Germinal center (tissue), 1 donor: ENCODE measurements at regions not wholly inside any gene's neighbourhood (a gene's known extent, or its start where the extent isn't known, plus 50 kb on each side); places are given as distances from the start of the nearest gene placed in this dataset.
"Not testable (repeated sequence)": the region's sequence is repeated elsewhere in the genome, so short reads cannot be mapped to it uniquely, and the experiment has no call there.

Experiments used
- DNase-seq: peaks from one replicate; pipeline ENCODE4 v3.0.0; 2012; ENCODE audit warnings: mixed read lengths, low spot score

GRCh38 chr3:145032791-145033190 is 1061.2 kb downstream of the DIPK2A start:
- DNase-seq: no peak

DNA sequence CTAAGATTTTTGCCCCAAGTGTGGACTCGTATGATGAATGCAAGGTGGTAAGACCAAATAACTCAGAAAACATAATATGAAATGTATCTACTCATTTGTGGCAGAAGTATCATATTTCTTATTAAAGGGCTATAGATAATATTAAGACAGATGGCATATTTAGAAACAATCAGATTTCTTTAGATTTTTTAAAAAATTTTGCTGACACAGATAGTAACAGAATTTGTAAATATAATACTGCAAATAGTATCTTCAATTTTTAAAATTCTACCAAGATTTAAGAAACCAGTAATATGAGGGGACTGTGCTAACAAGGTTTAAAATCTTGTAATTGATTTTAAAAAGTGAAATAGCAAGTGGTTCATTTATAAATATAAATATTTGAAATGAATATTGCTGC is 1064.1 kb downstream of the DIPK2A start:
- no peak for DNase-seq

- DNase-seq: not testable (repeated sequence)
Observed at GRCh38 chr3:145054055-145054454, 1082.4 kb downstream of the DIPK2A start.

GRCh38 chr3:145055375-145056076 is 1083.9 kb downstream of the DIPK2A start:
- no peak for DNase-seq

DNA sequence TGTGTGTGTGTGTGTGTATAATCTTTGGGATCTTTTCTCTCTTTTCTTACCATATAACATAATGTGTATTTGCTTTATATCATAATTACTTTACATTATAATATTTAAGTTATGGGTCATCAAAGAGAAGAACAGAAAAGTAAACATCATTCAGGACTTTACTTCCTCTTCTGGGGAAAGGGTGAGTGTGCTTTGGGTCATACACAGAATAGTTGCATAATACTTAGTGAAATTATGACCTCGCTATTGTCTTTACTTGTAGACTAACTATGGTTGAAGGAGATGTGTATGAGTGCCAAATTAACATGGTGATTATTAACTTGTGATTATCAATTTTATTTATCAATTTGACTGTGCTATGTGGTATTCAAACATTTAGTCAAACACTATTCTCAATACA is 1086.9 kb downstream of the DIPK2A start:
- DNase-seq: no peak

DNA sequence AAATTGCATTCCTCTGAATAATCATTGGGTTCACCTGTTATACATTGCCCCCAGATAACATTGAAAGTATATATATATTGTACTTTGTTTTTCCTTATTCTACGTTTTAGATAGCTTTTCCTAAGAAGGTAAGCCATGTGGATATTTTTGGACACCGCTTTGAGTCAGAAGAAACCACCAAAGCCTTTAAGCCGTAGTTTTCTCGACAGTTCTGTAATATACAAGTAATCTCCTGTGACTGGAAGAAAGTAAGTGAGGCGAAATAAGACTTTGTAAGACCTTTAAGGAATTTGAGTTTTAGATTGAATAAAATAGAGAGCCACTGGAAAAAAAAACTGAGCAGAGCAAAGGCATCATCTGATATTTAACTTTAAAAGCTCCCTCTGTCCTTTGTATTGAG is 1092.0 kb downstream of the DIPK2A start:
- DNase-seq: no peak

- DNase-seq: no peak
Observed at GRCh38 chr3:145070795-145071194, 1090.2 kb downstream of the PLOD2 start.

DNA sequence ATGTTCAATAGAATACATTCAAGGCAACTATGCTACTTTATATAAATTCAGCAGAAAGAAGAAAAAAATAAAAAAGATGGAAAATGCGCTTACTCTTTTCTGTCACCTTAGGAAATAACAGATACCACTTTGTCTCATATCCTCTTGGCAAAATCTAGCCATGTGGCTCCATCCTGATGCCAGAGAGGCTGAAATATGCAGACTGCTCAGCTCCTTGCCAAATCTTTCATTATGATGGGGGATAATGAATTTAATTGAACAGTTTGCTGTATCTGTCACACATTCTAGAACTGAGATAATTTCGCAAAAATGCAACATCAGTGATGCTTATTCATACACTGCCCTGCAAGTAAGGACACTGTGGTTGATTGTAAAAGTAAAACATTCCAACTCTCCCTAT is 1081.5 kb downstream of the PLOD2 start:
- DNase-seq: no peak

- DNase-seq: no peak
Observed at GRCh38 chr3:145087038-145087437, 1073.9 kb downstream of the PLOD2 start.

- DNase-seq: no peak
Observed at GRCh38 chr3:145088917-145089316, 1072.1 kb downstream of the PLOD2 start.

GRCh38 chr3:145089337-145089736 is 1071.6 kb downstream of the PLOD2 start:
- no peak for DNase-seq

DNA sequence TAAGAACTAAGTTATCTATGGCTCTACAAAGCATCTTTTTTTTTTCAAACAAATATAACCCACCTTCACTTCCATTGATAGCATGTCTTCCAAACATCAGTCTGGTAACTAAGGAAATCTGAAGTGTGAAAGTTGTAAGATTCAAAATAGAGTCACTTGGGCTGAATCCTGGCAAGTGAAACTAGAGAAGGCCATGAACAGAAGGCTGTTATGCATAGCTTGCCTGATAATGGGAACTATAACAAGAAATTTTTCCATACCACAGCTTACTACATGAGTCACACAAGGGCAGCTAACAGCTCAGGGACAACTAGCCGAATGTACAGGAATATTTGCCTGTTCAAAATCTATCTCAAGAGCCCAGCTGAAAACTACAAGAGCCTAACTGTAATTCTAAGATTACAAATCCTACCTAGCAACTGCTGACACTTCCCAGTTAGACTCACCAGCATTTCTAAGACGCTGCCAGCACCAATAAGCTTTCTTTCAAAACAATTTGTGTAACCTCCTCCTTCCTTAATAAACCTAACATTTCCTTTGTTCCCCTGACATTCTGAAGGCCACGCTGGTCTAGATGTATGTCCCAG is 1066.5 kb downstream of the PLOD2 start:
- no peak for DNase-seq

DNA sequence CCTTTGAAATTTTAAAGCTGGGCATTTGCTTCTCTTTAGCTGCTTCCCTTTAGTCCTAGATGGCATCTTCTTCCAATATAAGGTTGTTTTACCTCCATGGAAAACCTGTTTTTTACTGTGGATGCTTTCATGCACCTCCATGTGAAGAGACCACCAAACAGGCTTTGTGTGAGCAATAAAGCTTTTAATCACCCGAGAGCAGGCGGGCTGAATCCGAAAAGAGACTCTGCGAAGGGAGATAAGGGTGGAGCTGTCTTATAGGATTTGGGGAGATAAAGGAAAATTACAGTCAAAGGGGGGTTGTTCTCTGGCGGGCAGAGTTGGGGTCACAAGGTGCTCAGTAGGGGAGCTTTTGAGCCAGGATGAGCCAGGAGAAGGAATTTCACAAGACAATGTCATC is 1049.8 kb downstream of the PLOD2 start:
- not testable (repeated sequence) for DNase-seq

GRCh38 chr3:145116769-145117168 is 1044.2 kb downstream of the PLOD2 start:
- no peak for DNase-seq

DNA sequence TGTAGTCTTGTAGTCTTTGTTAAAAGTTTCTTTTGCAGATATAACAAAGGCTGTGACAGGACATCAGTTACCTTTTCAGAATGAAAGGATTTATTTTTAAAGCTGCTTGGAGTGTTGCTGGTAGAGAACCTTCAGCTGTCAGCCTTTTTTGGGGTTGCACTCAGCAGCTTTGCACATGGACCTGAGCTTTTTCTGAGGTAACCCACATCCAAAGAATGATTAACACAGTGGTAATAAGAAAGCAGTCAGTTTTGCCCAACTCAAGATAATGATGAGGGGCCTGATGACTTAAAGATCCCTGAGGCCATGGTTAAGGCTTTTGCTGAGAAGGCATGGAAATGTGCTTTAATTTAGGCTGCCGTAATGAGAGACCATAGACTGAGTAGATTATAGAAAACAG is 1042.7 kb downstream of the PLOD2 start:
- no peak for DNase-seq

- no peak for DNase-seq
Observed at GRCh38 chr3:145124900-145125678, 1035.9 kb downstream of the PLOD2 start.

GRCh38 chr3:145133281-145133680 is 1027.7 kb downstream of the PLOD2 start:
- no peak for DNase-seq

- no peak for DNase-seq
Observed at GRCh38 chr3:145134738-145135137, 1026.2 kb downstream of the PLOD2 start.

- DNase-seq: no peak
Observed at GRCh38 chr3:145144361-145144760, 1016.6 kb downstream of the PLOD2 start.

DNA sequence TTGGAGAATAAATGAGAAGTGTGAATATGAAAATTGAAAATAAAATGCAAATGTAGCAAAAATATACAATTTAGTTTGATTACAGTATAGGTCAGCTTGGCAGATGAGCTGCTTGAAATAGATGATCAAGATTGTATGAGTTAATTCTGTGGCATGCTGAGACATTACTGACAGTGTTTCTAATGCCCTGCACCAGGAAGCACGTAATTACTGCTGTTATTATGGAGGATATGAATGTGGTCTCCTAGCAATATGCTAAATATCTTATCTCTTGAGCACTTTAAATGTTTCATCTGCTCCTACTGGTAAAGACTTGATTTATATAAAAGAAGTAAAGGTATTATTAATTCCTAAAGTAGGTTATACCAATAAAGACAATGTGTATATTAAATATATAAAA is 1015.5 kb downstream of the PLOD2 start:
- no peak for DNase-seq

DNA sequence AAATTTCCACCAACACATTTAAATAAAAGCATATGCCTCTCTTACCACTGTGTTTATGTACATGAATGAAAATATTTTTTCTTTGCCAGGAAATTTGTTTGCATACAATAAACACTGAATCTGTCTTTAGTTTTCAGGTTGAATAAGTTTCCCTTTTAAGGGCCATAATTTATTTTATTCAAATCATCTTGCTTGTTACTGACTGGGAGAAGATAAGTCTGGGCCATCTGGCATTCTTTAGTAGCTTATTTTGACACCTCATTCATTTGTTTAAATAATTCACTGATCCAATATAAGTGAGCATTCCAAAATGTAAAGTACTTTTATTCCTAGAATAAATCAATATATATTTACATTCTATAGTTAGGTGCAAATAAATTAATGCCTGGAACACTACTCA is 1001.3 kb downstream of the PLOD2 start:
- no peak for DNase-seq

DNA sequence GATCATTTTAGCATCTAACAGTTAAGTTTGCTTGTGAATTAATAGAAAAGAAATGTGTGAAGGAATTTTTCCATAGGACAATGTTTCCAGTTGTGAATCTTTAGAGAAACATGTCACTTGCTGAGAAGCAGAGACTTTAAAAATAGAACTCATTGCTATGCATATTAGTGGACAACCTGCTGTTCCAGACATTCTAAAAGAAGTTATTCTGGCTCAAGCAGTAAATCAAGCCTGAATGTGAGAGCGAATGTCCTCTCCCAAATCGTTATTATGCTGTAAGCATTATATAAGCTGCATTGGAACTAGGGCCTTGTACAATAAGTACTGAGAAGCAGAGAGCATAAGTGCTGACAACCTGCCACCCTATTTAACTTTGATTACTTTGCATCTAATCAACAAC is 990.9 kb downstream of the PLOD2 start:
- DNase-seq: no peak

- no peak for DNase-seq
Observed at GRCh38 chr3:145175626-145176025, 985.4 kb downstream of the PLOD2 start.
